WTC11 (cell line): ENCODE measurements at regions not wholly inside any gene's neighbourhood (a gene's known extent, or its start where the extent isn't known, plus 50 kb on each side); places are given as distances from the start of the nearest gene placed in this dataset.

Experiments used
- ATF3 ChIP-seq: sonication (generic); formaldehyde crosslinking; conservative IDR thresholded peaks from 2 replicates; pipeline ENCODE4 v1.8.1; 2022; ENCODE audit warnings: mild to moderate bottlenecking, missing genetic modification reagents
- ATF6 ChIP-seq: sonication (generic); formaldehyde crosslinking; IDR thresholded peaks from 2 replicates; pipeline ENCODE4 v1.8.1; 2023; ENCODE audit warnings: mild to moderate bottlenecking, missing genetic modification reagents
- CTCF ChIP-seq: fragments of 200-600 bp; IDR thresholded peaks from 2 replicates; pipeline ENCODE4 v1.8.0; 2022; ENCODE audit warnings: antibody characterized with exemption
- E2F1 ChIP-seq: sonication (generic); formaldehyde crosslinking; IDR thresholded peaks from 2 replicates; pipeline ENCODE4 v1.8.0; 2022; ENCODE audit warnings: mild to moderate bottlenecking, missing genetic modification reagents
- FOXP1 ChIP-seq: sonication (generic); formaldehyde crosslinking; IDR thresholded peaks from 2 replicates; pipeline ENCODE4 v1.8.0; 2022; ENCODE audit warnings: missing genetic modification reagents, mild to moderate bottlenecking, moderate library complexity, borderline replicate concordance
- MAX ChIP-seq: sonication (generic); formaldehyde crosslinking; IDR thresholded peaks from 2 replicates; pipeline ENCODE4 v1.8.0; 2022; ENCODE audit warnings: mild to moderate bottlenecking, missing genetic modification reagents
- RELA ChIP-seq: sonication (generic); formaldehyde crosslinking; IDR thresholded peaks from 2 replicates; pipeline ENCODE4 v1.8.1; 2022; ENCODE audit warnings: missing genetic modification reagents, mild to moderate bottlenecking, borderline replicate concordance
- SMAD4 ChIP-seq: sonication (generic); formaldehyde crosslinking; IDR thresholded peaks from 2 replicates; pipeline ENCODE4 v1.8.0; 2022; ENCODE audit warnings: mild to moderate bottlenecking, missing genetic modification reagents
- SP1 ChIP-seq: sonication (generic); formaldehyde crosslinking; conservative IDR thresholded peaks from 2 replicates; pipeline ENCODE4 v1.8.1; 2022; ENCODE audit warnings: missing genetic modification reagents
- TEAD4 ChIP-seq: sonication (generic); formaldehyde crosslinking; IDR thresholded peaks from 2 replicates; pipeline ENCODE4 v1.8.0; 2022; ENCODE audit warnings: mild to moderate bottlenecking, missing genetic modification reagents
- ZNF396 ChIP-seq: fragments of 250-450 bp; sonication (Bioruptor Pico); IDR thresholded peaks from 2 replicates; pipeline ENCODE4 v1.8.0; 2021; ENCODE audit warnings: mild to moderate bottlenecking, moderate library complexity, borderline replicate concordance

GRCh38 chr10:10311966-10312365, 705.7 kb upstream of the CELF2 start:
- no peak for TF ChIP-seq CTCF
- TF ChIP-seq ATF3: no peak
- TF ChIP-seq E2F1 (CRISPR knock-in tag): no peak
- no peak for TF ChIP-seq ZNF396 (CRISPR knock-in tag)
- TF ChIP-seq TEAD4: no peak
- no peak for TF ChIP-seq ATF6
- no peak for TF ChIP-seq SMAD4
- no peak for TF ChIP-seq MAX
- TF ChIP-seq SP1 (CRISPR knock-in tag): no peak
- no peak for TF ChIP-seq FOXP1 (CRISPR knock-in tag)
- TF ChIP-seq RELA (CRISPR knock-in tag): no peak
